ENCODE measurements at regions not wholly inside any gene's neighbourhood (a gene's known extent, or its start where the extent isn't known, plus 50 kb on each side); places are given as distances from the start of the nearest gene placed in this dataset.

GRCh38 chr2:145166731-145167302, 646.9 kb upstream of the ZEB2 start:
- DNase-seq (ENCODE audit: low spot score): no peak

- no peak for DNase-seq (ENCODE audit: low spot score)
Observed at GRCh38 chr2:145161656-145162055, 641.7 kb upstream of the ZEB2 start.

- DNase-seq (ENCODE audit: low spot score): no peak
Observed at GRCh38 chr2:145160855-145161254, 640.9 kb upstream of the ZEB2 start.

GRCh38 chr2:145159676-145160075, 639.8 kb upstream of the ZEB2 start:
- DNase-seq (ENCODE audit: low spot score): no peak

GRCh38 chr2:145157741-145158591, 638.0 kb upstream of the ZEB2 start:
- no peak for DNase-seq (ENCODE audit: low spot score)

- DNase-seq (ENCODE audit: low spot score): no peak
Observed at GRCh38 chr2:145157036-145157675, 637.2 kb upstream of the ZEB2 start.

- no peak for DNase-seq (ENCODE audit: low spot score)
Observed at GRCh38 chr2:145156199-145156598, 636.3 kb upstream of the ZEB2 start.

- no peak for DNase-seq (ENCODE audit: low spot score)
Observed at GRCh38 chr2:145155196-145155595, 635.3 kb upstream of the ZEB2 start.

- DNase-seq (ENCODE audit: low spot score): no peak
Observed at GRCh38 chr2:145154731-145155130, 634.8 kb upstream of the ZEB2 start.

- DNase-seq (ENCODE audit: low spot score): no peak
Observed at GRCh38 chr2:145146691-145147090, 626.8 kb upstream of the ZEB2 start.

GRCh38 chr2:145144131-145144728, 624.3 kb upstream of the ZEB2 start:
- DNase-seq (ENCODE audit: low spot score): no peak

GRCh38 chr2:145141981-145142380, 622.1 kb upstream of the ZEB2 start:
- no peak for DNase-seq (ENCODE audit: low spot score)

- no peak for DNase-seq (ENCODE audit: low spot score)
Observed at GRCh38 chr2:145140658-145141057, 620.7 kb upstream of the ZEB2 start.

- DNase-seq (ENCODE audit: low spot score): no peak
Observed at GRCh38 chr2:145138626-145139025, 618.7 kb upstream of the ZEB2 start.

GRCh38 chr2:145137901-145138300, 618.0 kb upstream of the ZEB2 start:
- DNase-seq (ENCODE audit: low spot score): no peak

- DNase-seq (ENCODE audit: low spot score): no peak
Observed at GRCh38 chr2:145137211-145137610, 617.3 kb upstream of the ZEB2 start.

GRCh38 chr2:145136702-145137101, 616.8 kb upstream of the ZEB2 start:
- no peak for DNase-seq (ENCODE audit: low spot score)

GRCh38 chr2:145126146-145126545, 606.2 kb upstream of the ZEB2 start:
- DNase-seq (ENCODE audit: low spot score): no peak

- DNase-seq (ENCODE audit: low spot score): no peak
Observed at GRCh38 chr2:145124085-145124484, 604.2 kb upstream of the ZEB2 start.

GRCh38 chr2:145123606-145124005, 603.7 kb upstream of the ZEB2 start:
- DNase-seq (ENCODE audit: low spot score): peak; percentile 75

- DNase-seq (ENCODE audit: low spot score): no peak
Observed at GRCh38 chr2:145119225-145119624, 599.3 kb upstream of the ZEB2 start.

Measured in SK-N-DZ (cell line).